ENCODE measurements at regions not wholly inside any gene's neighbourhood (a gene's known extent, or its start where the extent isn't known, plus 50 kb on each side); places are given as distances from the start of the nearest gene placed in this dataset.
A peak's percentile ranks its signal among the peaks of the same experiment; 100 is the strongest.
"Not testable (repeated sequence)": the region's sequence is repeated elsewhere in the genome, so short reads cannot be mapped to it uniquely, and the experiment has no call there.

DNA sequence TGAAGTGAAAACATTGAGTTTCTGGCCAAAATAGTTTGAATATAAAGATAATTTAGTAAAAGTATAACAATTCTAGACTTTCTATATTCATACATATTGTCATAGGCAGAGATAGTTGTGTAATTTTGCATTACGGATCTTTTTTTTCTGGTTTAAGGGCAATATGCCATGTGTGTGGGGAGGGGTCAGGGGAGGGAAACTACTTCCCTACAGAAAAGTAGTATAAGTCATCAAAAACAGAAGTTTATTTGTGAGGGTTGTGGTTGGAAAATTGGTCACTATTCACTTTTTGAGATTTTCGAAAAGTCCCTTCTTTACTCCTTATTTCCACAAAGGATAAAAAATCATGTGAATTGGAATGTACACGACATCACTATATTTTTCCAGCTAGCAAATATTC, 288.2 kb upstream of the PREP start:
- DNase-seq = no peak

DNA sequence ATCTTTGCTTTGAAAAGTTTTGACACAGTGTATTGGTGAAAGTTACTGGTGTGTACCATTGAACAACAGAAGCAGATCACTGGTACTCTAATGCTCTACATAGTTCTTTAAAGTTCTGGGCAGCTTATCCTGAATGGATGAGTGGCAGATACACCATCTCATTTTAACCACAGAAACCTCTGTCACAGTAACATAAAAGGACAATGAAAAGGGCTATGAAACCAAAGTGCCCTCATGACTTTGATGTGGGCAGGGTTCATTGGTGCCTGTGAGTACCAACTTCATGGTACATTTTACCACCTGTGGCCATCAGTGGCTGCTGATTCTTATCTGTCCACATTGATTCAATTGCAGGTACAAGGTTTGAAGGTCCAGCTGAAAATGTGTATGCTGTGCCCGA, 285.7 kb upstream of the PREP start:
- DNase-seq = no peak

DNA sequence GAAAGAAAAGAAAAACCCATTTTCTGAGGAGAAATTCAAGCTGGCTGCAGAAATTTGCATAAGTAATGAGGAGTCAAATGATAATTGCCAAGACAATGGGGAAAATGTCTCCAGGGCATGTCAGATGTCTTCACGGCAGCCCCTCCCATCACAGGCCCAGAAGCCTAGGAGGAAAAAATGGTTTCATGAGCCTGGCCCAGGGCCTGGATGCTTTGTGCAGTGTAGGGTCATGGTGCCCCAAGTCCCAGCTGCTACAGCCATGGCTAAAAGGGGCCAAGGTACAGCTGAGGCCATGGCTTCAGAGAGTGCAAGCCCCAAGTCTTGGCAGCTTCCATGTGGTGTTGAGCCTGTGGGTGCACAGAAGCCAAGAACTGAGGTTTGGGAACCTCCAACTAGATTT, 283.9 kb upstream of the PREP start:
- DNase-seq = not testable (repeated sequence)

DNA sequence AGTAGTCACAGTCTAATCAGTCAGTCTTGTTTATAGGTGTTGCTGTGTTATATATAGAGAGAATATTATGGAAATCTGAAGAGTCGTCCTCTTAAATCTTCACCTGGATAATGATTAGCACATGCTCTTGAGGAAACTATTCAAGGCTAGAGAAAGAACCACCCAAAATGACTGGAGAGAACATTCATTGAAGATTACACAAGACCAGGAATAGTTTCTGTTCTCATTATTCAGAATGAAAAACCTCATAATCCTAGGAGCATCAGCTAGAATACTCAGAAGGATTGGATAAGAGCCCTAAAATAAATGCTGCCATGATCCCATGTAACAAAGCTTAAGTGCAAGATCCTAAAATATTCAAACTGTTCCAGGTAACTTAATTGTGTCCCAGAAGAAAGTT, 278.2 kb upstream of the PREP start:
- no peak for DNase-seq

DNA sequence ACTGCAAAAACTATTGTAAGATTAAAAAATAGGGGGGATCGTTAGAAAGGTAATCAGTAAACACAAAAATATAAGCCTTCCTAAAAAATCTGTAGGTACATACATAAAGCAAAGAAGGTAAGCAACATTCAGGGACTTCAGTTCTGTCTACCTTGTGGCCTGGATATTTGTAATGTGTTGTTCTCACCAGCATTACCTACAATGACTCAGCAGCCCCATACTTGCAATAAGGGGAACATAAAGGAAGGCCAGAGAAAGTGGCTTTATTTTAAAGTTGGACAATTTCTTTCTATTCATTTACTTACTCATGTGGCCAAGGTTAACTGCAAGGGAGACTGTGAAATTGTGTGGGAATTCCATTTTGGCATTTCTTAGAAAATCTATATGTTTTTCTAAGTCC, 277.2 kb upstream of the PREP start:
- DNase-seq = no peak

DNA sequence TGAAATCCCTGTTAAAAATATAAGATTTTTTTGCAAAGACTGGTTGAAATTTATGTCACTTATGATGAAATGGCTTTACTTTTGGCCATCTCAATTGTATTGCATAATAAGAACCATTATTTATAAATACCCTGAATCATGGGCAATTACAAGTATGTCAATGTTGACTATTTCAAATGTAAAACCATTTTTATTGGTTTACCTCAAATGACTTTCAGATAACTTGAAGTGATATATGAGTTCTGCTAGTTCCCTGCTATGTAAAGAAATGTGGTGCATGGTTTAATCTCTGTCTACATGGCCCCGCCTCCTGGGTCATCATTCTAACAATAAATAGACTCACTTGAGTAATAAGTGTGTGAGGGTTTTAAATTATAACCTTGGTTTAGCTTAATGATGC, 275.6 kb upstream of the PREP start:
- DNase-seq = no peak

DNA sequence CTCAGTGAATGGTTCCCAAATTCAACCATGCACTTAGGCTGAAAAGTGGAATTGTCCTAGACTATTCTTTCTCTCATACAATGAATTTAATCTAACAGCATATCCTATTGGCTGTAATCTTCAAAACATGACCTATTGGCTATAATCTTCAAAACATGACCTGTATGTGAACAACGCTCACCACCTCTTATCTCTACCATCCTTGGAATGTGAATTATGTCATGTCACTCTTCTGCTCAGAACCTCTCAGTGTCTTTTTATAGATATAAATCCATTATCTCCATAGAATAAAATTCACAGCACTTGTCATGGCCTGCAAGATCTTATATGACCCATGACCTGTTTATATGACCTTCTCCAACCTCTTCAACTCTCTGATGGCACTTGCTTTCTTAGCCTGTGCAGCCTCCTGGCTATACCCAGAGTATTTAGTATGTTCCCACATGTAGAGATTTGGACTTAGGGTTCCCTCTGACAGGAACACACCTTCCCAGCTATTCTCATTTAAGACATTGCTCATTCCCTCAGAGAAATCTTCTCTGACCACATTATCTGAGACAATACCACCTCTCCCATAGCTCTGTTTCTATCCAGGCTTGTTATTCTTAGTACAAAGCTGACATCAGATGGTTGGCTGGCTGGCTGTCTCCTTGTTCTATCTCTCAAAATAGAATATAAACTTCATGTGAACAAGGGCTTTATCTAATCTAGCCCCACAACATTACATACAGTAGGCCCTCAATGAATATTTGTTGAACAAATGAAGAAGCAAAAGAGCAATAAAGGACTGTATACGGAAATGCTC, 275.0 kb upstream of the PREP start:
- no peak for DNase-seq

DNA sequence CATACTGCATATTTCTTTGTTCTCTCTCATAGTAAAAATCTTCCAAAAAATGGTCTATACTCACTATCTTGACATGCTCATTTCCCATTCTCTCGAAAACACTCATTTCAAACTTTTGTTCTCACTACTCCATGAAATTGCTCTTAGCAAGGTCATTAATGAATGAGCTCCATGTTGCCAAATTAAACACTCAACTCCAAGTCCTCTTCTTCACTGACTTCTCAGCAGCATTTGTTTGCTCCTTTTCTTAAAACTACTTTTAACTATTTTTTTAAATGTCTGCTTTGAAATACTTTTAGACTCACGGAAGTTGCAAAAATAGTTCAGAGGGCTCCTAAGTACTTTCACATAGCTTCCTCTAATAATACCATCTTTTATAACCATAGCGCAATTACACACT, 274.0 kb upstream of the PREP start:
- DNase-seq = no peak

DNA sequence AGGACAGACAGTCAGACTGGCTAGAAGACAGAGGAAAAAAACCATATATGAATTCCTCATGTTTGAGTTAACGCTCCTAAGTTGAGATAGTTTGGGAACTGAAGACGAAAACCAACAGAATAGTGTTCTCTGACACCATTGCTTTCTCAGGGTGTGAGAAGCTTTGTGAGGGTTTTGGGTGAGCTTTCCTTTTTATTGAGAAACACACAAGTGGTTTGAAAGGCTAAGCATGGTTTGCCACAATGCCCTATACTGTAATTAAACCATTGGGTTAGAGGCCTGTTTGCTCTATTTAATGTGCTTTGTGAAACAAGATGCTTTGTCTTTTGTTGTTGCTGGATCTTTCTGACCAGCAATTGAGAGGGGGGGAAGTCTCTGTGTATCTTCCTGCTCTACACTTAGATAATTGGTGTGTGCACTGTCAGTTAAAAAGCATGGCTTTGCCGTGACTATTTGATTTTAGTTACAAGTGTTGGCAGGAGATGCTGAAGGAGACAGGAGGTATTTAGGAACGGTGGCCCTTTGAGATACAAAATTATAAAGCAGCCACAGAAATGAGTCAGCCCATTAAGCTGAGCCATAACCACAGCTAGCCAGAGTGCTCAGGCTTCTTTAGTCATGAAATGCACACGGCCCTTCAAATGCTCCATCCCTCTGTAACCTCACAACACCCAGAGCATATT, 273.0 kb upstream of the PREP start:
- DNase-seq = peak; percentile 53

DNA sequence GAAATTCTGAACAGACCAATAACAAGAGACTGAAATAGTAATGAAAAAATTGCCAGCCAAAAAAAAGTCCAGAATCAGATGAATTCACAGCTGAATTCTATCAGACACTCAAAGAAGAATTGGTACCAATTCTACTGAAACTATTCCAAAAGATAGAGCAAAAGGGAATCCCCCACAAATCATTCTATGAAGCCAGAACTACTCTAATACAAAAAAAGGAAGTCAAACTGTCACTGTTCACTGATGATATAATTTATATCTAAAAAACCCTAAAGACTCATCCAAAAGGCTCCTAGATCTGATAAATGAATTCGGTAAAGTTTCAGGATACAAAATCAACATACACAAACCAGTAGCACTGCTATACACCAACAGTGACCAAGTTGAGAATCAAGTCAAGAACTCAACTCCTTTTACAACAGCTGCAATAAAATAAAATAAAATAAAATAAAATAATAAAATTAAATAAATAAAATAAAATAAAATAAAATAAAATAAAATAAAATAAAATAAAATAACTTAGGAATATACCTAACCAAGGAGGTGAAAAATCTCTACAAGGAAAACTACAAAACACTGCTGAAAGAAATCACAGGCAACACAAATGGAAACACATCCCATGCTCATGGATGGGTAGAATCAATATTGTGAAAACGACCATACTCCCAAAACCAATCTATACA, 270.1 kb upstream of the PREP start:
- not testable (repeated sequence) for DNase-seq

DNA sequence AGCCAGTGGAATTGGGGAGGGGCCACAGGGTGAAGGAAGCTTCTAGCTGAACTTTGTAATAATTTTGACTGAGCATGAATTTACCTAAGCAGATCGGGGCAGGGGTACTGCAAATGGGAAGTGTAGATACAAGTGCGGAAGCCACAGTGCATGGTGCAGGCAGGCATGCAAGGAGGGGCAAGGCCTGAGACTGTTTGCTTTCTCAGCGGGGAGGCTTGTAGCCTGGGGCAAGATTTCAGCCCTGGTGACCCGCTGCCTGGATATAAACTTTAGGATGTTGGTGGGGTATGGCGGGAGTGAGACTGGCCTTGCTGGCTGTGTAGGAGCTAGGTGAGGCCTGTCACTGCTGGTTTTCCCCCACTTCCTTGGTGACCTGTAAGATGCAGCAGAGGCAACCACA, 266.4 kb upstream of the PREP start:
- no peak for DNase-seq

DNA sequence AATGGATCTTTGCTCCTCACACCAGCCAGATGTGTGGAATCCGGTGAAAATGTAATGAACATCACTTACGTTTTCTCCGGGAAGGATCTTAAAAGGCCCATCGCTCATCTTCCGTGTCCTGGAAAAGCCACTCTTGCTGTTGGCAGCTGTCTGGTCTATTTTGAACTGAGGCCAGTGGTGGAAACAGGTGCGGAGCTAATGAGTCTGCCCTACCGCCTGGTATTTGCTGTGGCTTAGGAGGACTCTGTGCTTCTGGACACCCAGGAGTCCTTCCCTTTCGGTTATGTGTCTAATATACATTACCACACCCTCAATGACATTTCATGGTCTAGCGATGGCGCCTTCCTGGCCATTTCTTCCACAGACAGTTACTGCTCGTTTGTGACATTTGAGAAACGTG, 264.2 kb upstream of the PREP start:
- DNase-seq = no peak

DNA sequence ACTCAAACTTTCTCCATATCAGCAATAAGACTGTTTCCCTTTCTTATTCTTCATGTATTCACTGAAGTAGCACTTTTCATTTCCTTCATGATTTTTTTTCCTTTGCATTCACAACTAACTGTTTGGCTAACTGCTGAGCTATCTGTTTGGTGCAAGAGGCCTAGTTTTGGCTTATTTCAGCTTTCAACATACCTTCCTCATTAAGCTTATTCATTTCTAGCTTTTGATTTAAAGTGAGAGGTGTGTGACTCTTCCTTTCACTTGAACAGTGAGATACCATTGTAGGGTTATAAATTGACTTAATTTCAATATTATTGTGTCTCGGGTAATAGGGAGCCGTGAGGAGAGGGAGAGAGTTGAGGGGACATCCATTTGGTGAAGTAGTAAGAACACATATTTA, 262.0 kb upstream of the PREP start:
- DNase-seq = no peak

DNA sequence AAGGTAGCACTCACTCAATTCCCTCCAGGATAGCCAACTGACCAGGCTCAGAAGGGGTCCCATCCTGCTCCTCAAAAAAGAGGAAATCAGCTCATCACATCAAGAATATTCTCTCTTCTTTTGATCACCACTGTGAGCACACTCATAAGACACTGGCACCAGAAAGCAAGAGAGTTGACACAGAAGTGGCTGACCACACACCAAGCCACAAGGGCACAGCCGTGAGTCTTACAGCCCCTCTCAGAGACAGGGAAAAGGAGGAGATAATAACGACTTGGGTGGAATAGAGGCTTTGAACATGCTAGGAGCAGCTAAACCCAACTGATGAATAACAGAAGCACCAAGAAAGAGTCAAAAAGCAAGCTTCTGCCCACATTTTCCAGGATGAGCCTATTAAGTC, 249.1 kb upstream of the PREP start:
- no peak for DNase-seq

DNA sequence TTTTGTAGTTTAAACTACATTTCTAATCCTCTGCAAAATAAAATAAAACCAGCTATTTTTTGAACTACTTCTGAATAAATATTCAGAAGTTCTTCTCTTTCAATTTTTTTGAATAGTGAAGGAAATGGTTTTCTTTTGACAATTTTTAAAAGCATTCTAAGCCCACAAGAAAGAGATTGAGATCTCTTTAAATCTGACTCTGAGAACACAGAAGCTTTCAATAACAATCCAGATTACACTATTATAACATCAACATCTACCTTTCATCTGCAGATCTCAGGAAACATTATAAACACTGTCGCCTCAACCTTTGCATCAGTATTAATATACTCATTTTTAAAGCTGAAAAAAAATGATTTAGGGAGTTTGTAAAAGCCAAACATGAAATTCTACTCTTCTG, 247.5 kb upstream of the PREP start:
- DNase-seq = no peak

DNA sequence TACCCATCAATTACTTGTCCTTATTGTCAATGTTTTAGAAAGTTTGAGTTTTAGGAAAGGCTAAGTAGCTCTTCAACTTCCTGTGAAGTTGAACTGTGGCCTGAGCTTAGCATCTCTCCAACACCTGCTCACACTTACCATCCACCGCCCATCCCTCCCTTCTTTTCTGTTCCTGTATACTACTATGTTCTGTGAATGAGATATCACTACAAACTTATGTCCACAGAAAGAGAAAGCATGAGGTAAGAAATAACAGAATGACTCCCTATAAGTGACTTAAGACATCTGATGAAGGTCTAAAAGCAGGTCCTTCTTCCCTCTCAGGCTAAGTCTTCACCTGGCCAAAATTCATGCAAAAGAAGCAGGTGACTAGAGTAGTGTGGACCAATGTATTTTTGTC, 246.3 kb upstream of the PREP start:
- DNase-seq = no peak

DNA sequence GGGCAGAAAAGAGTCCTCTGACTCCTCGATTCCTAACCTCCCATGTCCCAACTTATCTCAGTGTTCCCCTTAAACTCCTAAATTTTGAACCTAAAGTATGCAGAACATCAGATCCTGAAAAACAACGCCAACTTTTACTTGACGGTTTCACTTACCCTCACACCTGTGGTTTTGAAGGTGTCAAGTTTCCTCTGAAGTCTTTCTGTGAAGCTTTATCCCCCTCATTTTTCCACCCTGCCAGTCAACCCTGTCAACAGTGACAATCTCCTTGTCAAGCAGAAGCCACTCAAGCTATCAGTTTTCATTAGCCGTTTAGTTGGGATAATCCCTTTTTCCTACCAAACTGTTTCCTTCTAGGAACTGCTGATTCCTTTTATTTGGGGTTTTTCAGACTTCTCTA, 245.4 kb upstream of the PREP start:
- DNase-seq = no peak

DNA sequence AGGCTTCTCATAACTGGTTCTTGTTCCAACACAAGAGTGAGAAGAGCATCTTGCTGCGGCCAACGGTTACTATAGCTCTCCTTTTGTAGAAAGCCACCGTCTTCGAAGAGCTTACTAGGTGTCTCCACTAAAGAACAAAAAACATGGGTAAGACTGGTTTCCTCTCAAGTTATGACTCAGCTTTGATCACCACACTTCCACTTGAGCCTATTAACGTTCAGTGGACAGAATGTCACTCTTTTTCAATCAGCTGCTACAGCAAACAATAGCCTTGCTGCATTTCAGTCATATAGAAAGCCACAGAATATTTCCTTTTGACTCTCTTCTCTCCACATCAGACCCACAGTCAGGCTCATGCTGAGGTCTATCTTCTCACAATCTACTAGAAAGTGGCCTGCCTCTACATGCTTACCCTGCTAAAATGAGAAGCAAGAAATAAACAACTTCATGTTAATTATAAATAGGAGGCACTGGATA, 243.5 kb upstream of the PREP start:
- DNase-seq = no peak

DNA sequence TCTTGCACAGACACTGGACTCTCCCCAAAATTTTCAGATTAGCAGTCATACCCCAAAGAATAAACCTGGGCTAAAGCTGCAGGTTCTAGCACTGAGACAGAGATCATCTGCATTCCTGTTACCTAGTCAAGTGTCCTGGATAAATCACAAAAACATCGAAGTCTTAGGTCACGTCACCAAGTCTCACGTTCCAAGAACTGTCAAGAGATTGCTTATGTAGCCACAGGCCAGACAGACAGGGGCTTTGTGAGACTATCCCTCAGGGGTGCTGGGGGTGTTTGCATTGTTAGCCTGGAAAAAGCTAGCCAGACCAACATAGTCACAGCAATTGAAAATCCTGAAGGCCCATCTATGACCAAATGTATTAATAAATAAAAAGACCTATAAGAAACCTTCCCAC, 243.1 kb upstream of the PREP start:
- DNase-seq = no peak

DNA sequence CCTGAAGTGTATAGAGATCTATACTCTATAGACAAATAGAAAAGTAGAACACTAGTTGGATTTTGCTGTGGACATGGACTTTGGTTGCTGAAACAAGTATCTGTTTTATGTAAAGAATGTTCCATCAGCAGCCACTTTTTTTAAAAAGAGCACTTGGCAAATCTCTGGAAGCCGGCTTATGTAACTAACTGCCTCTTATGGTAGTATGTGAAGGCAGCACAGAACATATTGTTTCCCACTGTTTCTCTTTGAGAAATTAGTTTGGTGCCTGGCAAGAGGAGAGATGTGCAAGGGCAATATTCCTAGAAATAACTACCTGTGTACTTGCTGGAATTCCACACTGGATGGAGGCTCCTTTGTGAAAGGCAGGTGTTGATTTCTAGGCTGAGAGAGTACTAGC, 242.3 kb upstream of the PREP start:
- no peak for DNase-seq

DNA sequence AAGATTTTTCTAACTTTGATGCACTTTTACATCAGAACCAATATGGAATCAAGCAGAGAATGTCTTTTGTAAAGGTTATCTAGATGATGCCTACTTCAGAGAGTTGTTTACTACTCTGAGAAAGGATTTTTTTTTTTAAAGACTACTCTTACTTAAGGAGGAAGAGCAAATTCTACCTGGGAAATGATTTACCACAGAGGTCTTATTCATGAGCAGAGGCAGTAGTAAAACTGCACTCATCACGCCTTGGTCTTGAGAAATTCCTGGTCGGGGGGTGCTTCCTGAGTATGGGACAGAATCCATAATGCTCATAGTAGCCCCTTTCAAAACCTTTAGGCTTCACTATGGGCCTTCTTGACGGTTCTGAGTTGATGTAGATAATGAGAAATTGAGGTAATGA, 241.8 kb upstream of the PREP start:
- DNase-seq = no peak

DNA sequence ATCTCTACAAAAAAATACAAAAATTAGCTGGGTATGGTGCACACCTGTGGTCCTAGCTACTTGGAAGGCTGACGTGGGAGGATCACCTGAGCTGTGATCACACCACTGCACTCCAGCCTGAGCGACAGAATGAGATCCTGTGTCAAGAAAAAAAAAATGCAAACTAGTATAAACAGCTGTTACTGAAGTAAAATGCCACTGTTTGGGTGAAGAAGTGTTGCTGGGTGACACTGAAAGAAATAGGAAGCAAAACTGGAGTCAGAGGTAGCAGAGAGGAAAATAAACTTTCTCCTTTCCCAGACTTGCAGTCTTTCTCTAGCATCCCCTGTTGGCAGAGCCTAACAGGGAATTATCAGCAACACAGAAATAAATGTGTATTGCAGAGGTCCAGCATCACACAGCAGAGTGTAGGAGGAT, 241.2 kb upstream of the PREP start:
- DNase-seq = no peak

DNA sequence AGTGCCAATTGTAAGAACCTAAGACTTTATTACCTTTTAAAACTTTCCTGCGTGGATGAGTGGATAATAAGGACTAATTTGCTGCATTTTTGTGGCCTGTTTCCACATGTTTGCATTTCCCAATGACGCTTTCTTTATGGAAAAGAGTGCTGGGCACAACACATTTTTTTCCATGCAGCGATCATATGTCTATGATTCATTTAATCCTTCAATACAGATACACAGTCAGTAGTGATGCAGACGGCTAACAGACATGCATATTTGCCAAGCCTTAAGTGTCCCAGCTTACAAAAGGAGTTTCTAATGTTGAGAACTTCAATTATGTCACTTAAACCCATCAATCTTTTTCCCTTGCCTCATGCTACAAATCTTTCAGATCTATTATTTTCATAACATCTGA, 239.8 kb upstream of the PREP start:
- no peak for DNase-seq

DNA sequence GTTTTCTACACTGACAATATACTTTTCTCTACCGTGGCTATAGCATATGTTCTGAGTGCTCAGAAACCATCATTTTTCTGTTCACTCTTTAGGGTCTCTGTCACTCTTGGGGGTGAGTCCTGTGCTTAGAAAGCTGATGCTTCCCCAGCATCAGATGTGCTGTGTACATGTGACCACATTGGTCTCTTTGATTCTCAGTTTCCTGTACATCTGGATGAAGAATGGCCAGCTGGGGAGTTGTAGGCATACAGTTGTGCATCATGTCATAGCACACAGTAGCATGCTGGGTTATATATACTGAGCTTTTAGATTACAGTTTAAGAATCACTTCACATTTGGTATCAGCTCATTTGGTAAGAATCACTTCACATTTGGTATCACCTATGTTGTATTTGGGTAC, 238.6 kb upstream of the PREP start:
- no peak for DNase-seq

Data from NCI-H345 (cell line).